ENCODE measurements at regions not wholly inside any gene's neighbourhood (a gene's known extent, or its start where the extent isn't known, plus 50 kb on each side); places are given as distances from the start of the nearest gene placed in this dataset.

DNA sequence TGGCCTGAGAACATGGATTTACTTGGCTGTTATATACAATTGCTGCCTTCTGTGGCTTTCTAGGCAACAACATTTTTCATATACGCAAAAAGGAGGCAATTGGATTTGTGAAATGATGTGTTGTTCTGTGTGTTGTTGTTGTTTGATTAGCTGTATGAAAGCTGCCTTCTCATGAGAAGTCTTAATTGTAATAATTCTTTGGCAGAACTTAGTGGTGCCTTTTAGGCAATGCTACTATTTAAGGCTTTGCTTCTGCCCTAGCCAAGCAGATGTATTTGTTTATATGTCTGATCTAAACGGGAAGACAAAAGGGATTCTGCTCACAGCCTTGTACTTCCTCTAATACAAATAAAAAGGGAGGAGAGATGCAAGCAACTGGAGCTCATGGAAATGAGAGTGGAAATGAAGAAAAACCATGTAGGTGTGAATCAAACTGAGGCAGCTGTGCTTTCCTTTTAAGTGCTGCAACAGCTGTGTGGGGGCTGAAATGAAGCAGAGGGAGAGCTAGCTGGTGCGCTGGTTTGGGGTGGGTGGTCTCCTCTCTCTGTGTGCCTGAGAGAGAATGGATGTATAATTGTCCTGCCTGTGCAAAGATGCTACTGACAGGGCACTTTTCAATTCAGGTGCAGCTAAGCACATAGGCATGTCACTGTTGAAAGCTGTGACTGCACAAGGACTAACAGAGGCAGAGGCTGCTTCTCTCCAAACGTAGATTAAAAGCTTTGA, 386.9 kb upstream of the MAN1A1 start:
- TF ChIP-seq MAX (CRISPR knock-in tag; IDR thresholded peaks at IDR 0.05) (no peak), GATA2 (CRISPR knock-in tag; IDR thresholded peaks at IDR 0.05) (no peak), ATF2 (CRISPR knock-in tag; IDR thresholded peaks at IDR 0.05) (no peak), U2AF2 (optimal IDR thresholded peaks at IDR 0.05; ENCODE audit: low read depth, low read length) (no peak), RNF2 (IDR thresholded peaks at IDR 0.05) (no peak), ARID1B (IDR thresholded peaks at IDR 0.05) (no peak), TARDBP (IDR thresholded peaks at IDR 0.05) (no peak), ILK (tag; IDR thresholded peaks at IDR 0.05; ENCODE audit: borderline replicate concordance, low read depth) (no peak), CEBPB (tag; IDR thresholded peaks at IDR 0.05) (no peak), ZNF239 (CRISPR knock-in tag; IDR thresholded peaks at IDR 0.05) (no peak), HDAC2 (IDR thresholded peaks at IDR 0.05) (no peak)
